22Rv1 (cell line): ENCODE measurements at regions not wholly inside any gene's neighbourhood (a gene's known extent, or its start where the extent isn't known, plus 50 kb on each side); places are given as distances from the start of the nearest gene placed in this dataset.

Experiments used
- CTCF ChIP-seq: fragments of 450-650 bp; IDR thresholded peaks from 2 replicates; pipeline ENCODE4 v1.5.1; 2017; ENCODE audit warnings: mild to moderate bottlenecking
- ZFX ChIP-seq: fragments of 450-650 bp; IDR thresholded peaks from 2 replicates; pipeline ENCODE4 v1.6.1; 2017; ENCODE audit warnings: antibody characterized with exemption, borderline replicate concordance

GRCh38 chr9:86599561-86599960 lies 245.4 kb upstream of the TUT7 start:
- no peak for TF ChIP-seq CTCF
- TF ChIP-seq ZFX: no peak
